ENCODE measurements at regions not wholly inside any gene's neighbourhood (a gene's known extent, or its start where the extent isn't known, plus 50 kb on each side); places are given as distances from the start of the nearest gene placed in this dataset.

DNA sequence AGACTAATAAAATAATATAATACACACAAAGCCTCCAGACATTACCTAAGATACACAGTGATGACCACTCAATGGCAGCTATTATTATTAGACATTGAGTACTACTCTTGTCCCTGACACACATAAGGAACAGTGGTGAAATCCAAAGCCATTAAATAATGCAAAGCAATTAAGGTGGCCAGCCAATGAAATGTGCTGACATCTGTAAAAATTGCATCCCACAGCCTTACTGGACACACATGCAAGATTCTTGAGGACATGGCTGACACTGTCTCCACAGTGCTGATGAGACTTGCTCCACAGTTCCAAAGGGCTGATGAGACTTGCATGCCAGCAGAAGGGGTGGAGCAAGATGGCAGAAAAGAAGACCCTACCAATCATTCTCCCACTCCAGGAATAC lies 447.5 kb downstream of the IRX1 start:
- in situ Hi-C loops (cut with HindIII; ENCODE audit: low sequenced_read_pairs), result no loop called here
- TF ChIP-seq CTCF (IDR thresholded peaks at IDR 0.05; ENCODE audit: low read depth, low read length), result no peak
- no peak for DNase-seq (ENCODE audit: low read depth, low spot score)
- H3K4me3 ChIP-seq (ENCODE audit: low read depth, low read length), result no peak overlapping the region

DNA sequence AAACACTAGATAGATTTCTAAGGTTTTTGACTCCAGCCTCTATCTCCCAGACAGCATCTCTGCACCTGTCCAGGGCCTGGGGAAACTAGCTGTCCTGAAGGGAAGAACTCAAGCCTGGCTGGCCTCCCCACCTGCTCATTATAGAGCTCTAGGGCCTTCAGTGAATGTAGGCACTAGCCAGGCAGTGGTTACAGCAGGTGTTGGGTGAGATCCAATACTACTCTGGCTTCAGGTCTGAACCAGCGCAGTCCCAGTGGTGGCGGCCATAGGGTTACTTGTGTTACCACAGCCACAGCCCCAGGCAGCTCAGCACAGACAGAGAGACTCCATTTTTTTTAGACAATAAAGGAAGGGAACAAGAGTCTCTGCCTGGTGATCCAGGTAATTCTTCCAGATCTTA lies 449.2 kb downstream of the IRX1 start:
- no peak for TF ChIP-seq CTCF (IDR thresholded peaks at IDR 0.05; ENCODE audit: low read depth, low read length)
- in situ Hi-C loops (cut with HindIII; ENCODE audit: low sequenced_read_pairs), result no loop called here
- H3K4me3 ChIP-seq (ENCODE audit: low read depth, low read length), result no peak overlapping the region
- DNase-seq (ENCODE audit: low read depth, low spot score), result no peak

DNA sequence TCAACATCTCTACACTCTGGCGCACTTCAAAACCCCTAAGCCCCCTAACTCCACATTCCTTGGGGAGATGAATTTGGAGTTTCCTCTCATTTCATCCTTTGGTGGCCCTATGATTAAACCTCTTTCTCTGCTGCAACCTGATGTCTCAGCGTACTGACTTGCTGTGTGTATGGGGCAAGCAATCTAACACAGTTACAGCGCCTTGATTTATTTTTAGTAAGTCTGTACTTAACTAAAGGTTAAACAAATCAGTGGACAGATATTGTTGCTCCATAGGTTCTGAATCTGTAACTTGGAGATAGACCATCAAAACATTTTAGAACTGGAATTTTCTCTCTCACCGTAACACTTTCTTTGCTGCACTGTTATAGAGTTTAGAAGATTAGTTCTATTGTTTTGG lies 452.8 kb downstream of the IRX1 start:
- TF ChIP-seq CTCF (IDR thresholded peaks at IDR 0.05; ENCODE audit: low read depth, low read length), result no peak
- in situ Hi-C loops (cut with HindIII; ENCODE audit: low sequenced_read_pairs), result no loop called here
- no peak overlapping the region for H3K4me3 ChIP-seq (ENCODE audit: low read depth, low read length)
- DNase-seq (ENCODE audit: low read depth, low spot score), result no peak

DNA sequence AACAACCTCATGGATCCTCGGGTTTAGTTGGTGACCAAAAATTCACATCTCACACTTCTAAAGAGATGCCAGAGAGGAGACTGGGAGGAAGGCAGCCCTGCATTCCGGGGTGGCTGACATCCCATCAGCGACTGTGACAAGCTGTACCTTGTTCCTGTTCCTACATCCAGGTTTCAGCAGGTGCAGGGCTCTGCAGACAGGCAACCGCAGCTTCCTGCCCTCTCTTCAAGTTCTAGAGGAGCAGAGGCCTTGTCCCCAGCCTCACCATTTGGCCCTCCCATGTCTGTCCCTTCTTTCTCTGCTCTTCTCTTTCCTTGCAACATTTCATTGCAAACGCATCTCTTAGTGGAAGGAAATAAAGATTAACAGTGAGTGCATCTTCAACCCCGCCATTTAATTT lies 454.6 kb downstream of the IRX1 start:
- no peak for TF ChIP-seq CTCF (IDR thresholded peaks at IDR 0.05; ENCODE audit: low read depth, low read length)
- in situ Hi-C loops (cut with HindIII; ENCODE audit: low sequenced_read_pairs), result no loop called here
- no peak overlapping the region for H3K4me3 ChIP-seq (ENCODE audit: low read depth, low read length)
- DNase-seq (ENCODE audit: low read depth, low spot score), result no peak

DNA sequence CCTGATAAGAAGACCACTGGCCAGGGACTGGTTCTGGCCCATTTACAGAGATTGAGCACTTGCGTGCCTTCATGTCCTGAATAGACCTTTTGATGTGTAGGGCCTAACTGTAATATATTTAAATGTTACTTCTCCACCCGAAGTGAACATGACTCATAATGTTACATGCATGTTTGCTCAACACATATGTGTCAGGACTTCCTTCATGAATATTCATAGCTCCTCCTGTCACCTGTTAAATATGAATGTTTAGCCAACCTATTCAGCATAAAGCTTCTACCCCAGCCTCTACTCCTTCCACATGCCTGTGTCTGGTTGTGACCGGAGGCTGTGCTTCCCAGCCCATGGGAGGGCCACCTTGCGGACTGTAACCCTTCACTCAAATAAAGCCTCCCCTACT lies 457.5 kb downstream of the IRX1 start:
- TF ChIP-seq CTCF (IDR thresholded peaks at IDR 0.05; ENCODE audit: low read depth, low read length), result no peak
- in situ Hi-C loops (cut with HindIII; ENCODE audit: low sequenced_read_pairs), result no loop called here
- no peak overlapping the region for H3K4me3 ChIP-seq (ENCODE audit: low read depth, low read length)
- no peak for DNase-seq (ENCODE audit: low read depth, low spot score)

GRCh38 chr5:4054092-4054491 lies 458.5 kb downstream of the IRX1 start:
- TF ChIP-seq CTCF (IDR thresholded peaks at IDR 0.05; ENCODE audit: low read depth, low read length), result no peak
- H3K4me3 ChIP-seq (ENCODE audit: low read depth, low read length), result no peak overlapping the region
- in situ Hi-C loops (cut with HindIII; ENCODE audit: low sequenced_read_pairs), result no loop called here
- DNase-seq (ENCODE audit: low read depth, low spot score), result no peak

GRCh38 chr5:4058899-4059298 lies 463.3 kb downstream of the IRX1 start:
- in situ Hi-C loops (cut with HindIII; ENCODE audit: low sequenced_read_pairs), result no loop called here
- DNase-seq (ENCODE audit: low read depth, low spot score), result no peak
- no peak for TF ChIP-seq CTCF (IDR thresholded peaks at IDR 0.05; ENCODE audit: low read depth, low read length)
- H3K4me3 ChIP-seq (ENCODE audit: low read depth, low read length), result no peak overlapping the region

Data from astrocyte of the spinal cord (primary cell).